ENCODE measurements at regions not wholly inside any gene's neighbourhood (a gene's known extent, or its start where the extent isn't known, plus 50 kb on each side); places are given as distances from the start of the nearest gene placed in this dataset.

- H3K4me3 Mint-ChIP-seq = no peak overlapping the region
- no peak for DNase-seq
- ATAC-seq = no peak
- no peaks in the 10 kb centered on the region for H3K36me3 Mint-ChIP-seq (ENCODE audit: insufficient read depth)
- H3K4me1 Mint-ChIP-seq (ENCODE audit: low read depth) = peaks cover 11% of the 10 kb centered on the region
- H3K9me3 Mint-ChIP-seq = no peaks in the 10 kb centered on the region
- H3K27me3 Mint-ChIP-seq (ENCODE audit: low read depth) = no peaks in the 10 kb centered on the region
These were observed 199.0 kb downstream of the ETS1 start for GRCh38 chr11:128388206-128388815.

- DNase-seq = peak; percentile 21
- Mint-ChIP-seq H3K27me3 (ENCODE audit: low read depth) (no peaks in the 10 kb centered on the region), H3K36me3 (ENCODE audit: insufficient read depth) (no peaks in the 10 kb centered on the region), H3K4me3 (no peak overlapping the region), H3K9me3 (peaks cover 11% of the 10 kb centered on the region), H3K4me1 (ENCODE audit: low read depth) (peaks cover 44% of the 10 kb centered on the region)
- ATAC-seq = peak; percentile 98 to 99
These were observed 207.5 kb downstream of the ETS1 start for GRCh38 chr11:128379587-128380580.

- Mint-ChIP-seq H3K4me1 (ENCODE audit: low read depth) (peaks cover 43% of the 10 kb centered on the region), H3K4me3 (no peak overlapping the region), H3K36me3 (ENCODE audit: insufficient read depth) (no peaks in the 10 kb centered on the region), H3K27me3 (ENCODE audit: low read depth) (no peaks in the 10 kb centered on the region), H3K9me3 (peaks cover 4% of the 10 kb centered on the region)
- ATAC-seq (no peak), DNase-seq (no peak)
These were observed 211.4 kb downstream of the ETS1 start for GRCh38 chr11:128375961-128376360.

- Mint-ChIP-seq H3K27me3 (ENCODE audit: low read depth) (no peaks in the 10 kb centered on the region), H3K4me3 (no peak overlapping the region), H3K36me3 (ENCODE audit: insufficient read depth) (no peaks in the 10 kb centered on the region), H3K9me3 (peaks cover 4% of the 10 kb centered on the region), H3K4me1 (ENCODE audit: low read depth) (peaks cover 26% of the 10 kb centered on the region)
- DNase-seq (no peak), ATAC-seq (no peak)
These were observed 213.3 kb downstream of the ETS1 start for GRCh38 chr11:128374026-128374425.

- peaks cover 20% of the 10 kb centered on the region for H3K4me1 Mint-ChIP-seq (ENCODE audit: low read depth)
- ATAC-seq (no peak), DNase-seq (no peak)
- no peaks in the 10 kb centered on the region for H3K27me3 Mint-ChIP-seq (ENCODE audit: low read depth)
- H3K36me3 Mint-ChIP-seq (ENCODE audit: insufficient read depth) = no peaks in the 10 kb centered on the region
- no peaks in the 10 kb centered on the region for H3K9me3 Mint-ChIP-seq
- no peak overlapping the region for H3K4me3 Mint-ChIP-seq
These were observed 214.4 kb downstream of the ETS1 start for GRCh38 chr11:128372977-128373376.

- Mint-ChIP-seq H3K9me3 (peaks cover 4% of the 10 kb centered on the region), H3K4me3 (no peak overlapping the region), H3K36me3 (ENCODE audit: insufficient read depth) (no peaks in the 10 kb centered on the region), H3K4me1 (ENCODE audit: low read depth) (peaks cover 6% of the 10 kb centered on the region), H3K27me3 (ENCODE audit: low read depth) (no peaks in the 10 kb centered on the region)
- DNase-seq (peak; percentile 18), ATAC-seq (peak; percentile 48 to 85)
These were observed 219.8 kb downstream of the ETS1 start for GRCh38 chr11:128367573-128367972.

- no peaks in the 10 kb centered on the region for H3K36me3 Mint-ChIP-seq (ENCODE audit: insufficient read depth)
- peaks cover 12% of the 10 kb centered on the region for H3K4me1 Mint-ChIP-seq (ENCODE audit: low read depth)
- DNase-seq (no peak), ATAC-seq (no peak)
- H3K27me3 Mint-ChIP-seq (ENCODE audit: low read depth) = no peaks in the 10 kb centered on the region
- peaks cover 4% of the 10 kb centered on the region for H3K9me3 Mint-ChIP-seq
- H3K4me3 Mint-ChIP-seq = no peak overlapping the region
These were observed 222.3 kb downstream of the ETS1 start for GRCh38 chr11:128365044-128365443.

- peaks cover 9% of the 10 kb centered on the region for H3K4me1 Mint-ChIP-seq (ENCODE audit: low read depth)
- no peaks in the 10 kb centered on the region for H3K36me3 Mint-ChIP-seq (ENCODE audit: insufficient read depth)
- no peaks in the 10 kb centered on the region for H3K27me3 Mint-ChIP-seq (ENCODE audit: low read depth)
- peak in 1 of 2 donors; percentile 38 for ATAC-seq
- H3K4me3 Mint-ChIP-seq = no peak overlapping the region
- peaks cover 4% of the 10 kb centered on the region for H3K9me3 Mint-ChIP-seq
- no peak for DNase-seq
These were observed 225.8 kb downstream of the ETS1 start for GRCh38 chr11:128361451-128362020.

- ATAC-seq (no peak), DNase-seq (no peak)
- Mint-ChIP-seq H3K36me3 (ENCODE audit: insufficient read depth) (no peaks in the 10 kb centered on the region), H3K9me3 (no peaks in the 10 kb centered on the region), H3K4me3 (no peak overlapping the region), H3K27me3 (ENCODE audit: low read depth) (no peaks in the 10 kb centered on the region), H3K4me1 (ENCODE audit: low read depth) (peaks cover 9% of the 10 kb centered on the region)
These were observed 227.8 kb downstream of the ETS1 start for GRCh38 chr11:128359515-128359914.

- ATAC-seq = no peak
- no peaks in the 10 kb centered on the region for H3K27me3 Mint-ChIP-seq (ENCODE audit: low read depth)
- DNase-seq = no peak
- peaks cover 16% of the 10 kb centered on the region for H3K4me1 Mint-ChIP-seq (ENCODE audit: low read depth)
- no peaks in the 10 kb centered on the region for H3K9me3 Mint-ChIP-seq
- no peak overlapping the region for H3K4me3 Mint-ChIP-seq
- H3K36me3 Mint-ChIP-seq (ENCODE audit: insufficient read depth) = no peaks in the 10 kb centered on the region
These were observed 230.3 kb downstream of the ETS1 start for GRCh38 chr11:128357073-128357472.

GRCh38 chr11:128355558-128355957, 231.8 kb downstream of the ETS1 start:
- Mint-ChIP-seq H3K4me3 (no peak overlapping the region), H3K27me3 (ENCODE audit: low read depth) (no peaks in the 10 kb centered on the region), H3K36me3 (ENCODE audit: insufficient read depth) (no peaks in the 10 kb centered on the region), H3K9me3 (no peaks in the 10 kb centered on the region), H3K4me1 (ENCODE audit: low read depth) (peaks cover 20% of the 10 kb centered on the region)
- no peak for ATAC-seq
- DNase-seq = no peak

GRCh38 chr11:128354476-128354875, 232.9 kb downstream of the ETS1 start:
- Mint-ChIP-seq H3K27me3 (ENCODE audit: low read depth) (no peaks in the 10 kb centered on the region), H3K4me3 (no peak overlapping the region), H3K9me3 (no peaks in the 10 kb centered on the region), H3K36me3 (ENCODE audit: insufficient read depth) (no peaks in the 10 kb centered on the region), H3K4me1 (ENCODE audit: low read depth) (peaks cover 30% of the 10 kb centered on the region)
- ATAC-seq (no peak), DNase-seq (no peak)

GRCh38 chr11:128351168-128351567, 236.2 kb downstream of the ETS1 start:
- Mint-ChIP-seq H3K4me3 (no peak overlapping the region), H3K27me3 (ENCODE audit: low read depth) (no peaks in the 10 kb centered on the region), H3K36me3 (ENCODE audit: insufficient read depth) (no peaks in the 10 kb centered on the region), H3K4me1 (ENCODE audit: low read depth) (peaks cover 52% of the 10 kb centered on the region), H3K9me3 (peaks cover 2% of the 10 kb centered on the region)
- ATAC-seq (peak; percentile 22 to 31), DNase-seq (no peak)

- Mint-ChIP-seq H3K4me3 (peak overlapping the region; percentile 9), H3K27me3 (ENCODE audit: low read depth) (no peaks in the 10 kb centered on the region), H3K4me1 (ENCODE audit: low read depth) (peaks cover 64% of the 10 kb centered on the region), H3K36me3 (ENCODE audit: insufficient read depth) (no peaks in the 10 kb centered on the region), H3K9me3 (peaks cover 4% of the 10 kb centered on the region)
- DNase-seq = no peak
- no peak for ATAC-seq
These were observed 237.6 kb downstream of the ETS1 start for GRCh38 chr11:128349650-128350299.
